Mucosa of stomach (tissue), 1 donor: ENCODE measurements at regions not wholly inside any gene's neighbourhood (a gene's known extent, or its start where the extent isn't known, plus 50 kb on each side); places are given as distances from the start of the nearest gene placed in this dataset.
"Not testable (repeated sequence)": the region's sequence is repeated elsewhere in the genome, so short reads cannot be mapped to it uniquely, and the experiment has no call there.

Source experiments
- H3K27me3 ChIP-seq: one replicate; pipeline ENCODE4 v1.7.0; 2013; ENCODE audit warnings: mild to moderate bottlenecking, low read length; ENCODE audit not compliant: control insufficient read depth, insufficient read depth
- H3K36me3 ChIP-seq: one replicate; pipeline ENCODE4 v1.7.0; 2013; ENCODE audit warnings: low read length; ENCODE audit not compliant: control insufficient read depth, insufficient read depth
- H3K4me1 ChIP-seq: one replicate; pipeline ENCODE4 v1.7.0; 2013; ENCODE audit warnings: mild to moderate bottlenecking, low read length; ENCODE audit not compliant: control insufficient read depth, insufficient read depth
- H3K4me3 ChIP-seq: one replicate; pipeline ENCODE4 v1.7.0; 2013; ENCODE audit warnings: low read length
- H3K9ac ChIP-seq: one replicate; pipeline ENCODE4 v1.7.0; 2013; ENCODE audit warnings: mild to moderate bottlenecking, low read length, moderate library complexity
- H3K9me3 ChIP-seq: one replicate; pipeline ENCODE4 v1.7.0; 2013; ENCODE audit warnings: mild to moderate bottlenecking, low read length, moderate library complexity; ENCODE audit not compliant: control insufficient read depth
- donor health status: Pancreatic carcinoma.

GRCh38 chr6:156686995-156687788 is 90.0 kb upstream of the ARID1B start:
- H3K4me1 ChIP-seq, result peaks cover 4% of the 10 kb centered on the region
- H3K27me3 ChIP-seq, result no peaks in the 10 kb centered on the region
- H3K9ac ChIP-seq, result peak overlapping the region; percentile 90
- no peaks in the 10 kb centered on the region for H3K36me3 ChIP-seq
- no peaks in the 10 kb centered on the region for H3K9me3 ChIP-seq
- H3K4me3 ChIP-seq, result peak overlapping the region; percentile 87

GRCh38 chr6:156686301-156686994 is 90.7 kb upstream of the ARID1B start:
- H3K9ac ChIP-seq, result peak overlapping the region; percentile 90
- H3K36me3 ChIP-seq, result no peaks in the 10 kb centered on the region
- H3K4me3 ChIP-seq, result peak overlapping the region; percentile 87
- no peaks in the 10 kb centered on the region for H3K27me3 ChIP-seq
- H3K4me1 ChIP-seq, result peaks cover 4% of the 10 kb centered on the region
- H3K9me3 ChIP-seq, result no peaks in the 10 kb centered on the region

- H3K36me3 ChIP-seq, result no peaks in the 10 kb centered on the region
- H3K9ac ChIP-seq, result no peak overlapping the region
- no peaks in the 10 kb centered on the region for H3K27me3 ChIP-seq
- H3K9me3 ChIP-seq, result no peaks in the 10 kb centered on the region
- H3K4me3 ChIP-seq, result peak overlapping the region; percentile 87
- H3K4me1 ChIP-seq, result peaks cover 4% of the 10 kb centered on the region
Measured at GRCh38 chr6:156685823-156686222, 91.4 kb upstream of the ARID1B start.

GRCh38 chr6:156683821-156684220 is 93.4 kb upstream of the ARID1B start:
- H3K27me3 ChIP-seq, result no peaks in the 10 kb centered on the region
- peaks cover 4% of the 10 kb centered on the region for H3K4me1 ChIP-seq
- no peaks in the 10 kb centered on the region for H3K9me3 ChIP-seq
- H3K4me3 ChIP-seq, result no peak overlapping the region
- H3K36me3 ChIP-seq, result no peaks in the 10 kb centered on the region
- no peak overlapping the region for H3K9ac ChIP-seq

- H3K36me3 ChIP-seq, result no peaks in the 10 kb centered on the region
- H3K27me3 ChIP-seq, result no peaks in the 10 kb centered on the region
- H3K9me3 ChIP-seq, result no peaks in the 10 kb centered on the region
Measured at GRCh38 chr6:156676721-156677120, 100.5 kb upstream of the ARID1B start.

GRCh38 chr6:156674197-156674596 is 103.0 kb upstream of the ARID1B start:
- no peak overlapping the region for H3K9ac ChIP-seq
- no peak overlapping the region for H3K4me3 ChIP-seq
- no peaks in the 10 kb centered on the region for H3K4me1 ChIP-seq

More at GRCh38 chr6:156676721-156677120, 100.5 kb upstream of the ARID1B start:
- Histone ChIP-seq H3K4me3 (no peak overlapping the region), H3K4me1 (no peaks in the 10 kb centered on the region), H3K9ac (no peak overlapping the region)

GRCh38 chr6:156670097-156670496 is 107.1 kb upstream of the ARID1B start:
- not testable (repeated sequence) for H3K9me3 ChIP-seq, H3K4me1 ChIP-seq, H3K4me3 ChIP-seq, H3K27me3 ChIP-seq, H3K9ac ChIP-seq, H3K36me3 ChIP-seq

More at GRCh38 chr6:156674197-156674596, 103.0 kb upstream of the ARID1B start:
- H3K9me3 ChIP-seq, result no peaks in the 10 kb centered on the region
- H3K36me3 ChIP-seq, result no peaks in the 10 kb centered on the region
- H3K27me3 ChIP-seq, result no peaks in the 10 kb centered on the region

GRCh38 chr6:156662025-156662445 is 115.1 kb upstream of the ARID1B start:
- Histone ChIP-seq H3K4me3 (no peak overlapping the region), H3K27me3 (no peaks in the 10 kb centered on the region)

GRCh38 chr6:156660389-156660788 is 116.8 kb upstream of the ARID1B start:
- no peaks in the 10 kb centered on the region for H3K9me3 ChIP-seq
- H3K4me3 ChIP-seq, result no peak overlapping the region
- H3K36me3 ChIP-seq, result no peaks in the 10 kb centered on the region
- H3K4me1 ChIP-seq, result no peaks in the 10 kb centered on the region
- H3K27me3 ChIP-seq, result no peaks in the 10 kb centered on the region
- H3K9ac ChIP-seq, result no peak overlapping the region

More at GRCh38 chr6:156662025-156662445, 115.1 kb upstream of the ARID1B start:
- Histone ChIP-seq H3K9me3 (no peaks in the 10 kb centered on the region), H3K36me3 (no peaks in the 10 kb centered on the region), H3K4me1 (no peaks in the 10 kb centered on the region), H3K9ac (no peak overlapping the region)

- Histone ChIP-seq H3K4me3 (no peak overlapping the region), H3K9ac (no peak overlapping the region), H3K36me3 (no peaks in the 10 kb centered on the region), H3K9me3 (no peaks in the 10 kb centered on the region), H3K4me1 (no peaks in the 10 kb centered on the region), H3K27me3 (no peaks in the 10 kb centered on the region)
Measured at GRCh38 chr6:156659822-156660198, 117.4 kb upstream of the ARID1B start.

- Histone ChIP-seq H3K4me1 (no peaks in the 10 kb centered on the region), H3K4me3 (no peak overlapping the region), H3K36me3 (no peaks in the 10 kb centered on the region), H3K9me3 (no peaks in the 10 kb centered on the region), H3K27me3 (no peaks in the 10 kb centered on the region), H3K9ac (no peak overlapping the region)
Measured at GRCh38 chr6:156658966-156659821, 118.0 kb upstream of the ARID1B start.
